ENCODE measurements at regions not wholly inside any gene's neighbourhood (a gene's known extent, or its start where the extent isn't known, plus 50 kb on each side); places are given as distances from the start of the nearest gene placed in this dataset.

- Mint-ChIP-seq H3K4me1 (no peaks in the 10 kb centered on the region), H3K9me3 (peaks cover 5% of the 10 kb centered on the region), H3K27ac (no peak overlapping the region)
These were observed 984.8 kb upstream of the MIR17HG start for GRCh38 chr13:90362707-90363106.

GRCh38 chr13:90365130-90365529 lies 982.4 kb upstream of the MIR17HG start:
- no peak for TF ChIP-seq CTCF (IDR thresholded peaks at IDR 0.05)
- H3K4me3 Mint-ChIP-seq, result no peak overlapping the region
- no peak overlapping the region for H3K27ac Mint-ChIP-seq
- H3K36me3 Mint-ChIP-seq (ENCODE audit: low read depth), result no peaks in the 10 kb centered on the region
- H3K9me3 Mint-ChIP-seq, result peaks cover 2% of the 10 kb centered on the region
- H3K27me3 Mint-ChIP-seq (ENCODE audit: low read depth, poor library complexity), result no peaks in the 10 kb centered on the region
- no peak for DNase-seq
- H3K4me1 Mint-ChIP-seq, result no peaks in the 10 kb centered on the region

More at GRCh38 chr13:90362707-90363106, 984.8 kb upstream of the MIR17HG start:
- H3K27me3 Mint-ChIP-seq (ENCODE audit: low read depth, poor library complexity), result no peaks in the 10 kb centered on the region
- no peak for DNase-seq
- H3K4me3 Mint-ChIP-seq, result no peak overlapping the region
- no peak for TF ChIP-seq CTCF (IDR thresholded peaks at IDR 0.05)
- no peaks in the 10 kb centered on the region for H3K36me3 Mint-ChIP-seq (ENCODE audit: low read depth)

- DNase-seq, result no peak
- Mint-ChIP-seq H3K27ac (no peak overlapping the region), H3K27me3 (ENCODE audit: low read depth, poor library complexity) (no peaks in the 10 kb centered on the region), H3K4me3 (no peak overlapping the region), H3K9me3 (no peaks in the 10 kb centered on the region), H3K36me3 (ENCODE audit: low read depth) (no peaks in the 10 kb centered on the region), H3K4me1 (no peaks in the 10 kb centered on the region)
- TF ChIP-seq CTCF (IDR thresholded peaks at IDR 0.05), result no peak
These were observed 973.3 kb upstream of the MIR17HG start for GRCh38 chr13:90374168-90374567.

- DNase-seq, result no peak
- no peaks in the 10 kb centered on the region for H3K36me3 Mint-ChIP-seq (ENCODE audit: low read depth)
- no peak overlapping the region for H3K27ac Mint-ChIP-seq
- H3K9me3 Mint-ChIP-seq, result no peaks in the 10 kb centered on the region
- no peak for TF ChIP-seq CTCF (IDR thresholded peaks at IDR 0.05)
- no peaks in the 10 kb centered on the region for H3K27me3 Mint-ChIP-seq (ENCODE audit: low read depth, poor library complexity)
- no peak overlapping the region for H3K4me3 Mint-ChIP-seq
- H3K4me1 Mint-ChIP-seq, result no peaks in the 10 kb centered on the region
These were observed 971.6 kb upstream of the MIR17HG start for GRCh38 chr13:90375851-90376250.

GRCh38 chr13:90382425-90382824 lies 965.1 kb upstream of the MIR17HG start:
- Mint-ChIP-seq H3K27me3 (ENCODE audit: low read depth, poor library complexity) (no peaks in the 10 kb centered on the region), H3K36me3 (ENCODE audit: low read depth) (no peaks in the 10 kb centered on the region), H3K4me3 (no peak overlapping the region), H3K27ac (no peak overlapping the region), H3K4me1 (no peaks in the 10 kb centered on the region), H3K9me3 (no peaks in the 10 kb centered on the region)
- TF ChIP-seq CTCF (IDR thresholded peaks at IDR 0.05), result no peak
- no peak for DNase-seq

- Mint-ChIP-seq H3K4me3 (no peak overlapping the region), H3K27me3 (ENCODE audit: low read depth, poor library complexity) (no peaks in the 10 kb centered on the region)
These were observed 961.6 kb upstream of the MIR17HG start for GRCh38 chr13:90385781-90386489.

More at GRCh38 chr13:90385781-90386489, 961.6 kb upstream of the MIR17HG start:
- no peak for TF ChIP-seq CTCF (IDR thresholded peaks at IDR 0.05)
- Mint-ChIP-seq H3K36me3 (ENCODE audit: low read depth) (no peaks in the 10 kb centered on the region), H3K9me3 (peaks cover 12% of the 10 kb centered on the region), H3K4me1 (no peaks in the 10 kb centered on the region), H3K27ac (no peak overlapping the region)
- no peak for DNase-seq
